ENCODE measurements at regions not wholly inside any gene's neighbourhood (a gene's known extent, or its start where the extent isn't known, plus 50 kb on each side); places are given as distances from the start of the nearest gene placed in this dataset.

DNA sequence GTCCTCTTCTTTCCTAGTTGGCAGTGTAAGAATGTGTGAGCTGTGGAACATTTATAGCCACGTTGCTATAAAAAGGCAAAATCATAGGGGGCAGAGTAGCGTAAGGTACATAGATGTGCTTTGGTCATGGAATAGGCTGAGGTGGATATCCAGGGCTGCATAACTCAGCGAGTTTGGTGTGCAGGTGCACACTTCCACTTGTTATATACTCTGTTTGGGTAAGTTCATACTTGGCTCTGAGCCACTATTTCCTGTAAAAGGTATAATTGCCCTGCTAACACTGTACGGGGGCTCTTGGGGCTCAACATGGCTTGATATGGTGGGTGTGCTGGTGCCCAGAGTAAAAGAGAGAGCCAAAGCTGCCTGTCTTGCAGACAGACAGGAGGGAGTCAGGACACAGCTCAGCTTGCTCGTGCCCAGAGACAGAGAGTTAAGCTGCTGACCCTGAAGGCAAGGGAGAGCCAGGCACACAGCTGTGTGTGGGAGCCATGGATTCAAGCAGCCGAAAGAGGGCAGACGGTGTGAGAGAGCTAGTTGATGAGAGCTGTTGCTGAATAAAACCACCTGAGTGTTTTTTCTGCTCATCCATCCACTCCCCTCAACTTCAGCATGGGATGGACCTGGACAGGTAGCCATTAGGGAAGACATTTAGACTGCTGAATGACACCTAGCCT is 126.7 kb downstream of the DKK1 start:
- no peak for DNase-seq (ENCODE audit: low spot score)

DNA sequence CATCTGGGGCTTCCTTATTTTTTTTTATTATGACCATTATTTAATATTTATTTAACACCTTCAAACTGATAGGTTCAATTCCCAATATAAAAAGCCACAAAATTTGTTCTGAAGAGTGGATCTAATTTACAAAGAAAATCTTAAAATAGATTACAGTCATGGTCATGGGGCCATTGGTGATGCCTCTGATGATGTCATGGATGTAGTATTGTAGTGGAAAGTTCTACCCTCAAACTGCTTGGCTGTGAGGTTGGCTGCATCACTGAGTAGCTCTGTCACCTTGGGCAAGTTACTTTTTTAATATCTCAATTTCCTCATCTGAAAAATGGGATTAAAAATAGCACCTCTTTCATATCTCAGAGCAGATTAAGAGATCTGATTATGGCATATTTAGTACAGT is 128.5 kb downstream of the DKK1 start:
- no peak for DNase-seq (ENCODE audit: low spot score)

DNA sequence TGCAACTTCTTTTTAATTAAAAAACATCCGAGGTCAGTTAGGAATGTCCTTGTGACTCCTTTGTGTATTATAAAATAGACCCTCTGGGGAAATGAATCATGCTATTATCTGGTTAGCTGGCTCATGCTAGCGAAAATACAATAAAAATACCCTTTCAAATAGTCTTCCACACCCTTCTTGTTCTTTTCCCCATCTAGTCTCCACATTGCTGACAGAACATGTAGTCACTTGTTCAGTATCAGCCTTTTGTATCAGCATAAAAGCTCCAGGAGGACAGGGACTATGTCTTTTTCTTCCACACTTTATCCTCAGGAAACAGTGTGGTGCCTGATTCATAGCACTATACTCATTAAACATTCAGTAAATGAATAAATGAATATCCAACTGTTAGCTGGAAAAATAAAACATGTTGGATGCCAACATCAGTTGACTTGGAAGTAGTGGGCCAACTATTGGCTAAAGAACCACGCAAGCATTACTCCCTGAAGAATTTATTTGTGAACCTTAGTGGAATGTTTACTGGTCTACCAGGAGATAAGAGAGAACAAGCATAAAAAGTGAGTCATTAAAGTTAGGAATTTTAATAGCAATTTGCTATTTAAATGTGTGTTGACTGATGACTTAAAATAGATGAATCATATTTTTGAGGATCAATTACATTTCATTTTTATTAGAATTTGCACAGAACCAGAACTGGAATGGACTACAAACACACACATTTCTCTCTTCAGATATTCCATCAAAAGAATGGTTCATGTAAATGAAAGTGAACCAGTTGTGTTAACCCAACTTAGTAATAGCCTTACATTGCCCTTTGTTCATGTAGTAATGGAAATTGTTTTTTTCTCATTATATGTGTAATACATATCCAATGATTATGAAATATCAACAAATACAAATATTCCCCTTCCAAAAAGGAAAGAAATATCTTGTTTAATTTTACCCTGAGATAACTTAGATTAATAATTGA is 129.6 kb downstream of the DKK1 start:
- no peak for DNase-seq (ENCODE audit: low spot score)

DNA sequence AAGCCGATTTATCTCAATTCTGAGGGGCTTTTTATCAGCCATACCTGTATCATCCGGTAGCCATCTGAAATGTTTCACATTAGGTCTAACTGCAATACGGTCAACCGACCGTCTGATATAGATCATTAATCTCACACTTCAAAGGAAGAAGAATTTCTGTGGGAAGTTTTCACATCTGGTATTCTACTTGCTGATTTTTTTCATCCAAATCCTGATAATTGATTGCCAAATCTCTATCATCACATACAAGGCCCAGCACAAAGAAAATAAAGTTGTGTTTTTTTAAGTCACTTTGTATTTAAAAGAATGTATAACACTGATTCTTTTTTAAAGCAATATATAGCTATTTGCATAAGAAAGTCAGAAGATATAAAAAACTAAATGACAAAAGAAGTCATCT is 132.3 kb downstream of the DKK1 start:
- DNase-seq (ENCODE audit: low spot score), result no peak

DNA sequence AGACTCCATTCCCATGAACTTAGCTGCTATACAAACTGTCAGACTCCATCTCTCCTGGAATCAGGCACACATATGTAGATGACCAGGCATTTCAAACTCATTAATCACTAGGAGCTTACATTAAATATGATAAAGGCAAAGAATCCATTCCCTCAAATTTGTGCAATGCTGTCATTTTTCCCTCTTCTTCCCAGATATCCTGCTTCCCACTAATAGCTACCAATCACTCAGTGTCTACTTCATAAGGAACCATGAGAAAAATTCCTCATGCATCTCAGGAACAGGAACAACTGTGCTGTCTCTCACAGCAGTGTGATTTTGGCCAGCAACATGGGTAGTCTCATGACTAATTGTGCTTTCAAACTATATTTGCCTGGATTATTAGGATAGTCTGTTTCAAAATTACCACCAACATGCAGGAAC is 133.9 kb downstream of the DKK1 start:
- no peak for DNase-seq (ENCODE audit: low spot score)

DNA sequence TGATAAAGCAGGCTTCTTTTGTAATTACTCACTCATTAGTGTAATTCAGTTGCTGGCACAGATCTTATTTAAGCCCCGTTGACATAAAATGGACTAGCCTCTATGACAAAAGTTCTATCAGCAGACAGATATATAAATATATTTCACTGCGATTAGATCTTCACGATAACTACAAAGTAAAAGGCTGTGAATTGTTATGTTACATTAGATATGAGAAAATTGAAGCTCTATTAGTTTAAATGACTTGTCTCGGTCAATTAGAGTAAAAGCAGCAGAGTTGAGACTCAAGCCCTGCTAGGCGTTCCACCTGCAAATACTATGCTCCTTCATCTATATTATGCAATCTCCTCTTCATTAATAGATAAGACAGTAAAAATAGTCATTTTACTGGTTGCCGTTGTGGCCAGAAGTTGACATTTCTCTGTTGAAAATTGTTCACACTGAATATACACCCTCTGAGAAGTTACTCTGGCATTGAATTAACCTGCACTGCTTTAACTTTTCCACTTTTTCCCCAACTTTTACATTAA is 136.7 kb downstream of the DKK1 start:
- DNase-seq (ENCODE audit: low spot score), result no peak

DNA sequence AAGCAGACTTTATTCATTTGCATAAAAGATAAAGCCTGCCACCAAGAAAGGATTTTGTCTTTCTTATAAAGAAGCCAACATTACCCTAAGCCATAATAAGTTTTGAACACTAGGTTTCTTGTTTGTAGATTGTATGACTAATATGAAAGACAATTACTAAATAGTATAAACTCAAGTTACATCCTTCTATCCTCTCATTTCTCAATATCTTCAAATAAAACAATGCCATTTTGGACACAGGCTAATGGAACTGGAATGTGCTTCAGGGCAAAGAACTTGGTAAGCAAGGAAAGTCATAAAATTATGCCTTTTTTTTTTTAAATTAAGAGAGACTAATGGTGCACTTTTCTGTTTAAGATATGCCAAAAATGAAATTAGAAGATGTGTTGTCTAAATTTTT is 137.7 kb downstream of the DKK1 start:
- DNase-seq (ENCODE audit: low spot score), result no peak

DNA sequence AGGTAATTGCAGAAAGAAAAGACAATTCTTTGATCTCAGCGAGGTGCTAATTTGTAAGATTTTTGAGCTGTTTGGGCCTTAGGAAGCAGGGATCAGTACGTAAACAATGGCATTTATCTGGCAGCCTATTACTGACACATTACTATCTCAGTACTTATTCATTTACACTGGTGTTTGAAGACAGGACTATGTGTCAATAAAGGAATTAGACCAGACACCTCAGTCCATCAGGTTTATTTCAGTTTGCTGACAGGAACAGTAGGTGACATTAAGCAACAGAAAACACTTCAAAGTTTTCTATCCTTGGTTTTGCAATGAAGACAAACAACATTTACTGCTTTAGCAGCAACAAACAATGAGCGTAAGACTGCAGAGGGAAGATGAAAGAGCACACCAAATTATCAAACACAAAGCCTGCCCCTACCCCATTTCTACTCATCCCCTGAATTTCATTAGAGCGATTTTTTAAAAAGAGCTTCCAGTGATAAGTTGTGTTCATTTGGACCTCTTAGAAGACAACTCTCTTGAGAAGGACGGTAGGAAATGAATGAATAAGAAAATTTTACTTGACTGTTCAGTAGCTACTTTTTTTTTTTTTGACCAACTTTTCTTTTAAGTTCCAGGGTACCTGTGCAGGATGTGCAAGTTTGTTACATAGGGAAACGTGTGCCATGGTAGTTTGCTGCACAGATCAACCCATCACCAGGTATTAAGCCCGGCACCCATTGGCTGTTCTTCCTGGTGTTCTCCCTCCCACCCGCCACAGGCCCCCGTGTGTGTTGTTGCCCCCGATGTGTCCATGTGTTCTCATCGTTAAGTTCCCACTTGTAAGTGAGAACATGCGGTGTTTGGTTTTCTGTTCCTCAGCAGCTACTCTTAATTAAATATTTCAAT is 138.8 kb downstream of the DKK1 start:
- no peak for DNase-seq (ENCODE audit: low spot score)

DNA sequence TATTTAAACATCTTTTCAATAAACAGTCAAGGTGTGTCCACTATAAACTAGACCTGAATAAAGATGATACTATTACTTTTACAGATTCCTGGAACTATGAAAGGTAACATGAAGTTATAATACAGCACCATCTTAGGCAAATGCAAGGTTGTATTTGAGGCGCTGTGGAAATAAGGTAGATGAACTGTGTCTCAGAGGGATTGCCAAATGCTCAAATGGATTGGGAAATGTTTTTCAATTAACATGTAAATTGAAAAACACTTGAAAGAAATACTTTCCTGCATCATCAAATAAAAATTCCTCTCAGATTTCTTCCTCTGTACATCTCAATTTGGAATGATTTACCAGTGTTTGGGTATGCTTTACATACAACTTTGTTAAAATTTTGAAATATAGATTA is 139.4 kb downstream of the DKK1 start:
- no peak for DNase-seq (ENCODE audit: low spot score)

DNA sequence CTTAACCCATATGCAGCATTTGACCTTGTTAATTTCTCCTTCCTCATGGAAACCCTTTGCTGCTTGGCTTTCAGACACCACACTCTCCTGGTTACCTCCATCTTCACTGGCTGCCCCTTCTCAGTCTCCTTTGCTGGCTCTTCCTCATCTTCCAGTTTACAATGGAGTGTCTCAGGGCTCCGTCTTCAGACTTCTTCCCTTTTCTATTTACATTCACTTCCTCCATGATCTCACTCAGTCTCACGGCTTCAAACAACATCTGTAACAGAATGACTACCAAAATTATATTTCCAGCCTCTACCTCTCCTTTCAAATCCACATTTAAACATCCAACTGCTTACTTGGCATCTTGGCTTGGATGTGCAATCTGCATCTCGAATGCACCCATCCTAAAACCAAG is 140.4 kb downstream of the DKK1 start:
- DNase-seq (ENCODE audit: low spot score), result peak; percentile 16

DNA sequence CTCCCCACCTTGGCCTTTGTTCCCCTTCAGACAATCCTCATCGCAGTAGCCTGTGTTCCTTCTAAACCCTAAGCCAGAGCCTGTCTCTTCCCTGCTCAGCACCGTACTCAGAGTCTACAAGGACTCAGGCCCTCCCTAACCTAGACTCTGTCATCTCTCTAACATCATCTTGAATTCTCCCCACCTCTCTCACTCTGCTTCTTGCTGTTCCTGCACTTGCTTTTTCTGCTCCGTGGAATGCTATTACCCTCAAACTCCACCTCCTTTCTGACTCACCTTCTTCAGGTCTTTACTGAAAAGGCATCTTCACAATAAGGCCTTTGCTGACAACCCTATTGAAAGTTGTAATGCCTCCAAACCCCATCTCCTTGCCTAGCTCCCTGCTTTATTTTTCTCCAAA is 141.0 kb downstream of the DKK1 start:
- no peak for DNase-seq (ENCODE audit: low spot score)

DNA sequence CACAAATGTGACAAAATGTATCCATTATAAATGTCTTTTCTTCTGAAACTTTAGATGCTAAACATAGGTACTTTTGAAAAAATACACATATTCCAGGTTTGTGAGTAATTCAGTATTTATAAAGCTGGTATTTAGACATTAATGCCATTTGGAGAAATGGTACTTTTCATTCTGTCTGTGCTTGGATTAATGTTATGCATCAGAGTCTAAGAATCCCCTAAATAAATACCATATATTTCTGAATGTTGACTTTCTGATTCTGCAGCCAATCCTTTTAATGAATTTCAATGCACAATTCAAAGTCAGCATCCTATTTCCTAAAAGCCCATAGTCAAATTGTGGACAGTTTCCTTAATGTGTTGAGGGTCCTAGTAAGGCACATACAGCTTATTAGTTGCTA is 145.0 kb downstream of the DKK1 start:
- no peak for DNase-seq (ENCODE audit: low spot score)

DNA sequence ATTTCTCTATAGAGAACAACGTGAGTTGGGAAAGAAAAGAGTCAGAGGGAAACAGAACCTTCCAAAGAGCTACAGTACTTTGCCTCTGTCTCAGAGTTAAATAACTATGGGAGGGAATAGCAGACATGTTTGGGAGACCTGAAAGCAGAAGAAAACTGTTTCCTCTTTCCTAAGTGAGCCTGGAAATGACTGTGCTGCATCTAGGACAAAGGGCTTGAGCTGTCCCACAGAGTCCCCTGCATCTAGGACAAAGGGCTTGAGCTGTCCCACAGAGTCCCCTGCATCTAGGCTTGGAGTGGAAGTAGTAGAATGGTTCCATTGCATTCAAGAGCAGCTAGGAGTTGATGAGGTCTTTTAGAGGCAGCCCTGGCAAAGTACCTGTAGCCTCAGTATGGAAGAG is 149.7 kb downstream of the DKK1 start:
- DNase-seq (ENCODE audit: low spot score), result peak; percentile 11

DNA sequence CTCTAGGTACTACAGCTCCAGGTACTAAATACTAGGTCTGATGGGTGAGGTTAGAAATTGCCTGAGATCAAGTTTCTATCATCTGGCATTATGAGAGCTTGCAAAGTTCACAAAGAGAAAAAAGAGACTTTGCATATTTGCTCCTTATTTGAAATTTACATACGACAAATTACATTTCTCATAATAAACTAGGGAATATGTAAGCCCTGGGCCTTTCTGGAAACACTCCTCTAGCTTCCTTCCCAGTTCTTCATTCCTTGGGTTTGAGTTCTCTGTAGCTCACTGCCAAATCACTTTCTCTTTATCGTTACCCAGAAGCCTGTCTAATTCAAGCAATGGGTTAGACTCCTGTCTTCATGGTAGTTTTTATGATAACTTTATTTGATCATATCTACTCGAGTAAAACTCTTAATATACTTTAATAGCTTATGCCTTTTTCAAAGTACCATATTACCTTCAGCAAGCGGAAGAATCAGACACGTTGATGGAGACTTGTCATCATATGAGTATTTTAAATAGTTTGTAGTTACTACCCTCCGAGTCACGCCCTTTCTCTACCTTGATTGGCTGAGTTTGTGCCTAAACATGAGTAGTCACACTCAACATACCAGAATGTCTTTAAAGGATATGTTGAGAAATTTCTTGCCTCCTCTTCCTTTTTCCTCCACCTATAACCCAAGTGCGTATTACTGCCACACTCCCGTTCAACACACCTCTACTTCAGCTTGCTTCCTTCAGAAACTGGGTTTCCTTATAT is 150.5 kb downstream of the DKK1 start:
- DNase-seq (ENCODE audit: low spot score), result no peak

DNA sequence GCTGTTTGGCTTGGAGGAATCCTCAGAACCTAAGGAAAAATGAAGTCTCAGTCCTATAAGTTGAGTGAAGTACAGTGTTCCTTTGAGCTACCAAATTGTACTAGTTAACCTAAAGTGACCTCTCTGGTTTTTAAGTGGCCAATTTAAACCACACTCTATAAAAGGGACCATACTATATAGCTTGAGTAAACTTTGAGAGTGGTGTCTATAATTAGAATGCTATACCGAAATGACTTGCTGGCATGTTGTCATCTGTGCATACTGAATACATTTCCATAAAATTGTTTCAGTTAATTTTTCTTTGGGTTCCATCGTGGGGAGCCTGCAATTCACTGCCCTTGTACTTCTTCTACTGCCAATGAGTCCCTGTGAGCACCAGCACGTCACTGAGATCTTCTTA is 151.1 kb downstream of the DKK1 start:
- no peak for DNase-seq (ENCODE audit: low spot score)

DNA sequence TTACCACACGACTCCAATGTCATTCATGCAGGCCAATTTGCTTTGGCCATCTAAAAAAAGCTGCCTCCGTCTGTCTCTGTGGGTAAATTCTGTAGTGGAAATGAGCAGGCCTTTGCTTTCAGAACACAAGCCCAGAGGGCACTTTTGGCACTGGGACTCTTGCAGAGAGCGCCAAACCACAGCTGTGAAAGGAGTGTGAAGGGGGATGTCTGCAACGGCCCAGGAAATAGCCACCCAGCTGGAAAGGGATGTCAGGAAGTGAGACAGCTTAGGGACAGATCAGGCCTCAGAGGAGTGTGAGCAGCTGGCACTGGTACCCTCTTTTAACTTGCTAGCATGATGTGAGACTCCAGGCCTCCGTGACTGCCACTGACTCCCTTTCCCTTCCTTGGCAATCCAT is 152.4 kb downstream of the DKK1 start:
- DNase-seq (ENCODE audit: low spot score), result peak; percentile 32

DNA sequence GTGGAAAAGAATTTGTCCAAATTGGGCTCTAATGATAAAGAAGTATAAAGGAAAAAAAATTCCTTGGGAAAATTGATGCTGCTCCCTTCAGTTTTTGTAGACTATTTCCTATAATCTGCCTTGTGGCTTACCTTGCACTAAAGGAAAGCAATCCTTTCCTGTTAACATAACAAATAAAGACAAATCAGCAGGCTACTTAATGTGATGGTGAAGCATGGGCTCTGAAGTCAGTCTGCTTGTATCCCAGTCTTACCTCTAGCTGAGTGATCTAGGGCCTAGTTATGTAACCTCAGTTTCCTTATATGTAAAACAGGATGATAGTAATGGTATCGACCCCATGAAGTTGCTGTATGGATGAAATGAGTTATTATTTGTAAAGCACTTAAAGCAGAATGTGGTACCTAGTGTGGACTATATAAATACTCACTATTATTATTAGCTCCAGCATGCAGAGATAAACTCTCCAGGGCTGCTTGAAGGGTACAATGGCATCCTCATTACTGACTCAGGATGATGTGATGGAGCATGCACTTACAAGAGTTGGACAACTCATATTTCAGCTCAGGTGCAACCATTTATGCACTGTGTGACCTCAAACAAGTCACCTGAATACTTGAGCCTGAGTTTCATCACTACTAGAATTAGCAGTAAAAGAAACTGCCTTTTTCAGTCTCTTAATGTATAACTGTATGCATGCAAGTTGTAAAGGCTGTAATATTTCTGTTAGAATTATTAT is 156.1 kb downstream of the DKK1 start:
- no peak for DNase-seq (ENCODE audit: low spot score)

DNA sequence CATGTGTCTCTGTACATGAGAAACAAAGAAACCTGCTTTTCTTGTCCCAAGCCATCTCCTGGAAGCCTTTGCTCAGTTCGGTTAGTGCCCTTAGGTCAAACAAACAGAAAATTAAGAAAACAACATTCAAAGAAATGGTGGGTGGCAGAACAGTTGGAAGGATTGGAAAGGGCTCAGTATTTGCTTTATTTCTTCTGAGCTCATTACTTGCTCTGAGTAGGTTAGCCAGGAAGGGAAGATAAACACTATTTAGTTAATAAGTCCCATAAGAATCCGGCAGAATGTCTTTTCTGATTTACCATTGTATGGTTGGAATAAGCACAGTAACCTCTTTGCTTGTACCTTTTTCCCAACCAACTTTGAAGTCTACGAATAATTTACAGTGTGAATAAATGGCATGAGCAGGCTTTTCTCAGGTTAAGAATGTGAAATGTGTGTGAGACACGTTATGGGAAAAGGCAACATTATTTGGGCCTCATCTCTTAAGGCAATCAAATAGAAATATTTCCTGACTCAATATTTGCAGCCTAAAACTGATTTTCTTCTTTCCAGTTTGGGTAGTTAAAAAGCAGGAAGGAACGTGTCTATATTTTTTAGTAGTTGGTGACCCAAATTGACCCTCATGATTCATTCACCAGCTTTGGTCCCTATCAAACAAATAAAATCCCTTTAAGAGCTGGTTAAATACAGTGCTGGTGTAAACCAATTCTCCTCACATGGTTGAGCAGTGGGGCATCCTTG is 158.5 kb downstream of the DKK1 start:
- DNase-seq (ENCODE audit: low spot score), result no peak

DNA sequence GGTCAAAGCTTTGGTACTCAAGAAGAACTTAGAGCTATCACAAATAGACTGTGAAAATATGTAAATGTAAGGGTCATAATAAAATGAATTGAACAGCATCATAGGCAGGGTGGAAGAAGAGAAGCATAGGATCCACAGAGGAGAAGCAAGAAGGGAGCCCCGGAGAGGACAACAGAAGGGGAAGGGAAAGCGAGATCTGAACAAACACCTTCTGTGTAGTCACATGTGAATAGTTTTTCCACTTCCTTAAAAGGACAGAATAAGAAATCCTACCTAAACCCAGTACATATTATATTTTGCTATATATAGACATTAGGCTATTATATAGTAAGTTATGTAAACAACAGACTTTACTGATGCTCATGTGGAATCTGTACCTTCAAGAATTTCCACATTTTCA is 160.2 kb downstream of the DKK1 start:
- no peak for DNase-seq (ENCODE audit: low spot score)

DNA sequence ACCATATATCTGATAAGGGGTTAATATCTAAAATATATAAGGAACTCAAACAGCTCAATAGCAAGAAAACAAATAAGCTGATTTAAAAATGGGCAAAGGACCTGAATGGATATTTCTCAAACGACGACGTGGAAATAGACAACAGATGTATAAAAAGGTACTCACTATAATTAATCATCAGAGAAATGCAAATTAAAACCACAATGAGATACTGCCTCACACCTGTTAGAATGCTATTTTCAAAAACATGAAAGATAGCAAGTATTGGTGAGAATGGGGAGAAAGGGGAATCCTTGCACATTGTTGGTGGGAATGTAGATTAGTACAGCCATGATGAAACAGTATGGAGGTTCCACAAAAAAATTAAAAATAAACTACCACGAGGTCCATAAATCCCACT is 163.2 kb downstream of the DKK1 start:
- no peak for DNase-seq (ENCODE audit: low spot score)
